Thoracic aorta (tissue), 2 donors: ENCODE measurements at regions not wholly inside any gene's neighbourhood (a gene's known extent, or its start where the extent isn't known, plus 50 kb on each side); places are given as distances from the start of the nearest gene placed in this dataset.

Experiments used
- ATAC-seq: fragments of 150-250 bp; one replicate; pipeline ENCODE4 v1.8.0; 2017; ENCODE audit warnings: low read depth; ENCODE audit not compliant: insufficient number of reproducible peaks, low FRiP score
- DNase-seq: peaks from one replicate; pipeline ENCODE4 v3.0.0-alpha.2; 2020; ENCODE audit warnings: low spot score
- H3K27ac ChIP-seq, 2 donors: fragments of 200-600 bp; sonication (generic); 1 replicate in 1 of 2; 2 replicates in 1 of 2; pipeline ENCODE4 v1.5.1; 2016; ENCODE audit warnings: mild to moderate bottlenecking in 2 of 2, moderate library complexity in 2 of 2
- H3K27me3 ChIP-seq: fragments of 200-600 bp; sonication (generic); replicated peaks from 2 replicates; pipeline ENCODE4 v1.6.0; 2016; ENCODE audit warnings: mild to moderate bottlenecking; ENCODE audit not compliant: insufficient read depth
- H3K36me3 ChIP-seq: fragments of 200-600 bp; sonication (generic); one replicate; pipeline ENCODE4 v1.5.1; 2016
- H3K4me1 ChIP-seq, 2 donors: fragments of 200-600 bp; sonication (generic); 1 replicate in 1 of 2; 2 replicates in 1 of 2; pipeline versions ENCODE4 v1.5.1 to v1.6.0; 2016; ENCODE audit warnings: low read depth in 2 of 2, mild to moderate bottlenecking in 1 of 2; ENCODE audit not compliant: control insufficient read depth in 1 of 2
- H3K4me3 ChIP-seq: fragments of 200-600 bp; sonication (generic); 2 replicates; pipeline ENCODE4 v1.5.1; 2016; ENCODE audit warnings: mild to moderate bottlenecking
- H3K9me3 ChIP-seq: fragments of 200-600 bp; sonication (generic); 2 replicates; pipeline ENCODE4 v1.5.1; 2016
- TF ChIP-seq, protein P1 (sequence below): fragments of 200-600 bp; sonication (generic); IDR thresholded peaks from one replicate; pipeline ENCODE4 v1.5.1; 2019; ENCODE audit warnings: antibody characterized with exemption

DNA sequence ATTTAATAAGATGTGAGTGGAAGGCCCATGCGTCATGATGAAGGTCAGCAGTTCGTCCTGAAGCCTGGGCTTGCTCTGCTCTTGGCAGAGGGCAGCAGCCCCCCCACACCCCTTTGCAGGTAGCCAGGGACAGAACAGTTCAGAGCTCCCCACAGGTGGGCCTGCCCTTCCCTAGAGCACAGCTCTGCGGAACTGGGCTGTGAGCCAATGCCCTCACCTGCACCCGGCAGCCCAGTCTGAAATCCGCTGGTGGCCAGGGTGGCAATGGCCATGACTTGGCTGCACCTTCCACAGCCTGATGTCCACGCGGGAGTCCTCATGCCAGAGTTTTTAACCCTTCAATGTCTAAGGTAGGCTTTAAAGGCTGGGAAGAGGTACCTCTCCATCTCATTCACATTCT is 136.7 kb downstream of the ACKR3 start:
- H3K27ac ChIP-seq = no peak overlapping the region
- no peaks in the 10 kb centered on the region for H3K4me1 ChIP-seq
- TF ChIP-seq, protein P1, sequence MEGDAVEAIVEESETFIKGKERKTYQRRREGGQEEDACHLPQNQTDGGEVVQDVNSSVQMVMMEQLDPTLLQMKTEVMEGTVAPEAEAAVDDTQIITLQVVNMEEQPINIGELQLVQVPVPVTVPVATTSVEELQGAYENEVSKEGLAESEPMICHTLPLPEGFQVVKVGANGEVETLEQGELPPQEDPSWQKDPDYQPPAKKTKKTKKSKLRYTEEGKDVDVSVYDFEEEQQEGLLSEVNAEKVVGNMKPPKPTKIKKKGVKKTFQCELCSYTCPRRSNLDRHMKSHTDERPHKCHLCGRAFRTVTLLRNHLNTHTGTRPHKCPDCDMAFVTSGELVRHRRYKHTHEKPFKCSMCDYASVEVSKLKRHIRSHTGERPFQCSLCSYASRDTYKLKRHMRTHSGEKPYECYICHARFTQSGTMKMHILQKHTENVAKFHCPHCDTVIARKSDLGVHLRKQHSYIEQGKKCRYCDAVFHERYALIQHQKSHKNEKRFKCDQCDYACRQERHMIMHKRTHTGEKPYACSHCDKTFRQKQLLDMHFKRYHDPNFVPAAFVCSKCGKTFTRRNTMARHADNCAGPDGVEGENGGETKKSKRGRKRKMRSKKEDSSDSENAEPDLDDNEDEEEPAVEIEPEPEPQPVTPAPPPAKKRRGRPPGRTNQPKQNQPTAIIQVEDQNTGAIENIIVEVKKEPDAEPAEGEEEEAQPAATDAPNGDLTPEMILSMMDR = no peak
- DNase-seq = no peak
- H3K9me3 ChIP-seq = no peaks in the 10 kb centered on the region
- no peaks in the 10 kb centered on the region for H3K36me3 ChIP-seq
- H3K4me3 ChIP-seq = no peak overlapping the region
- no peak for ATAC-seq
- no peaks in the 10 kb centered on the region for H3K27me3 ChIP-seq

DNA sequence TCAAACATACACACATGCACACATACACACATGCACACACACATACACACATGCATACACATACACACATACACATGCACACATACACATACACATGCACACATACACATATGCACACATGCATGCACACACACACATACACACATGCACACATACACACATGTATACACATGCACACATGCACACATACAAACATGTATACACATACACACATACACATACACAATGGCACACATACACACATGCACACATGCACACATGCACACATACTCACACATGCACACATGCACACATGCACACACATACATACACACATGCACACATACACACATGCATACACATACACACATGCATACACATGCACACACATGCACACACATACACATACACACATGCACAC is 137.2 kb downstream of the ACKR3 start:
- Histone ChIP-seq H3K27me3 (no peaks in the 10 kb centered on the region), H3K9me3 (no peaks in the 10 kb centered on the region), H3K4me1 (no peaks in the 10 kb centered on the region), H3K4me3 (no peak overlapping the region), H3K27ac (no peak overlapping the region), H3K36me3 (no peaks in the 10 kb centered on the region)
- DNase-seq = no peak
- no peak for ATAC-seq
- TF ChIP-seq, protein P1 = no peak

DNA sequence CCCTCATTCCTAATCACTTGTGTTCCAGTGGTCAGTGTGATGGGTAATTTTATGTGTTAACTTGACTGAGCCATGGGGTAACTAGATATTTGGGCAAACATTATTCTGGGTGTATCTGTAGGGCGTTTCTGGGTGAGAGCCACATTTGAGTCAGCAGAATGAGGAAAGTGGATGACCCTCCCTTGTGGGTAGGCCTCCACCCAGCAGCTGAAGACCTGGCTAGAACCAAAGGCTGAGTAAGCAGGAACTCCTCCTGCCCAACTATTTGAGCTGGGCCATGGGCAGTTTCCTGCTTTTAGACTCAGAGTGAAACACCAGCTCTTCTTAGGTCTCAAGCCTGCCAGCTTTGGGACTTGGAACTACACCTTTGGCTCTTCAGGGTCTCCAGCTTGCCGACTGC is 141.8 kb downstream of the ACKR3 start:
- TF ChIP-seq, protein P1 = no peak
- Histone ChIP-seq H3K4me3 (no peak overlapping the region), H3K27me3 (no peaks in the 10 kb centered on the region), H3K4me1 (peaks cover 0 to 9% of the 10 kb centered on the region in 2 donors), H3K9me3 (no peaks in the 10 kb centered on the region), H3K36me3 (no peaks in the 10 kb centered on the region), H3K27ac (no peak overlapping the region)
- no peak for DNase-seq
- ATAC-seq = no peak

DNA sequence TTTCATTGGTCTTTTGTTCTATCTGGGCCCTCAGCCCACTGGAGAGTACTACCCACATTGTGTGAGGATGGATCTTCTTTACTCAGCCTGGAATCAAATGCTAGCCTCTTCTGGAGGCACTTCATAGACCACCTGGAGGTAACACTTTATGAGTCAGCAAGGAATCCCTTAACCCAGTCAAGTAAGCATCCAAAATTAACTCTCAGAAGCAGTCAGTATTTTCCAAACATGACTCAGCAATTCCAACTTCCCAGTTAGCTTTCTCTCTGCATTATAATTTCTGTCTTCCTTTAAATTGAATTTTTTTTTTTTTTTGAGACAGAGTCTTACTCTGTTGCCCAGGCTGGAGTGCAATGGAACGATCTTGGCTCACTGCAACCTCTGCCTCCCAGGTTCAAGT is 142.7 kb downstream of the ACKR3 start:
- no peak overlapping the region for H3K4me3 ChIP-seq
- H3K27ac ChIP-seq = no peak overlapping the region
- H3K36me3 ChIP-seq = no peaks in the 10 kb centered on the region
- peaks cover 0 to 9% of the 10 kb centered on the region in 2 donors for H3K4me1 ChIP-seq
- H3K27me3 ChIP-seq = no peaks in the 10 kb centered on the region
- no peak for ATAC-seq
- TF ChIP-seq, protein P1 = no peak
- DNase-seq = no peak
- no peaks in the 10 kb centered on the region for H3K9me3 ChIP-seq

DNA sequence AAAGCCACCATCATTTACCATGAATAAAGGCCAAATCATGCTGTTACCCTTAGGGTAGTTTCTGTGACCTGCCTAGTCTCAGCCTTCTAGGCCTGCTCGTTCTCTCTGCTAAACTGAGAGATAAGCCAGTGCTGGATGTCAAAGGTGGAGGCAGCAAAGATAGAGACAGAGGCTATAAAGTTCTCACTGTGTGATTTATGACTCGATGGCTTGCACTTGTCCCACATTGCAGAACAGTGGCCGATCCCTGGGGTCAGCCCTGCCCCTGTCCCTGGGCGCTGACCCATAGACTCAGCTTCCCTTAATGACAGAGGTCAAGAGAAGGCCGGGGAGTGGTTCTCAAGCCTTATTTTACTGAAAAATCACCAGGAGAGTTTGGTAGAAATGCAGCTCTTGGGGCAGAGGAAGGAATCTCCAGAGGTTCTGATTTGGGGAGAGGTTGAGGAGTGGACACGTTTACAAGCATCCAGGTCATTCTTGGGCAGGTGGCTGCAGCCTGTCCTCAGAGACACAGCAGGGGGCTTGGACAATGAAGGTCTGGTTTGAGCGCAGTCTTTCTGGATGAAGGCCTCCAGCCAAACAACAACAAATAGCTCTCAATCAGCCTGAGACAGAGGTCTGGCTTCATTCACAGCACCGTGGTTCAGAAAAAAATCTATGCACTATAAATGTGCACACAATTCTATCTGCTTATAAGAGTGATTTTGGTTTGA is 143.5 kb downstream of the ACKR3 start:
- no peaks in the 10 kb centered on the region for H3K36me3 ChIP-seq
- H3K9me3 ChIP-seq = no peaks in the 10 kb centered on the region
- no peak for DNase-seq
- TF ChIP-seq, protein P1 = no peak
- H3K4me3 ChIP-seq = no peak overlapping the region
- no peak overlapping the region for H3K27ac ChIP-seq
- no peaks in the 10 kb centered on the region for H3K27me3 ChIP-seq
- H3K4me1 ChIP-seq = peaks cover 0 to 9% of the 10 kb centered on the region in 2 donors
- no peak for ATAC-seq
